WERI-Rb-1 (cell line): ENCODE measurements at regions not wholly inside any gene's neighbourhood (a gene's known extent, or its start where the extent isn't known, plus 50 kb on each side); places are given as distances from the start of the nearest gene placed in this dataset.
A peak's percentile ranks its signal among the peaks of the same experiment; 100 is the strongest.

Source experiments
- DNase-seq: peaks from one replicate; pipeline ENCODE4 v3.0.0-alpha.2; 2020
- H3K27ac ChIP-seq: fragments of 250-450 bp; sonication (Bioruptor Pico); 2 replicates; pipeline ENCODE4 v1.5.1; 2020; ENCODE audit warnings: mild to moderate bottlenecking, moderate library complexity
- H3K27me3 ChIP-seq: fragments of 250-450 bp; sonication (Bioruptor Pico); 2 replicates; pipeline ENCODE4 v1.5.1; 2021; ENCODE audit warnings: mild to moderate bottlenecking, low read depth, moderate library complexity; ENCODE audit not compliant: insufficient read depth, severe bottlenecking
- H3K36me3 ChIP-seq: fragments of 250-450 bp; sonication (Bioruptor Pico); 2 replicates; pipeline ENCODE4 v1.5.1; 2020; ENCODE audit warnings: mild to moderate bottlenecking, moderate library complexity
- H3K4me3 ChIP-seq: 2 replicates; pipeline ENCODE4 v1.5.1; 2011; ENCODE audit warnings: low read depth, mild to moderate bottlenecking, control low read depth, low read length
- H3K9me3 ChIP-seq: fragments of 250-450 bp; sonication (Bioruptor Pico); 2 replicates; pipeline ENCODE4 v1.5.1; 2021; ENCODE audit warnings: mild to moderate bottlenecking, moderate library complexity; ENCODE audit not compliant: severe bottlenecking
- CTCF ChIP-seq: IDR thresholded peaks from 2 replicates; pipeline ENCODE4 v1.5.1; 2011; ENCODE audit warnings: low read depth, mild to moderate bottlenecking, control low read depth, inconsistent platforms, low read length

GRCh38 chr1:87887100-87887499 is 558.4 kb downstream of the LMO4 start:
- H3K27ac ChIP-seq: no peak overlapping the region
- H3K4me3 ChIP-seq: no peak overlapping the region
- no peak for DNase-seq
- H3K27me3 ChIP-seq: no peaks in the 10 kb centered on the region
- no peaks in the 10 kb centered on the region for H3K9me3 ChIP-seq
- no peak for TF ChIP-seq CTCF
- no peaks in the 10 kb centered on the region for H3K36me3 ChIP-seq

- H3K4me3 ChIP-seq: no peak overlapping the region
- DNase-seq: no peak
- TF ChIP-seq CTCF: no peak
- H3K27ac ChIP-seq: no peak overlapping the region
- no peaks in the 10 kb centered on the region for H3K36me3 ChIP-seq
- no peaks in the 10 kb centered on the region for H3K9me3 ChIP-seq
- no peaks in the 10 kb centered on the region for H3K27me3 ChIP-seq
These were observed 559.8 kb downstream of the LMO4 start for GRCh38 chr1:87888446-87888845.

- no peaks in the 10 kb centered on the region for H3K9me3 ChIP-seq
- no peaks in the 10 kb centered on the region for H3K36me3 ChIP-seq
- H3K4me3 ChIP-seq: no peak overlapping the region
- no peak for DNase-seq
- H3K27ac ChIP-seq: no peak overlapping the region
- TF ChIP-seq CTCF: no peak
- H3K27me3 ChIP-seq: no peaks in the 10 kb centered on the region
These were observed 565.4 kb downstream of the LMO4 start for GRCh38 chr1:87894062-87894461.

- no peak overlapping the region for H3K4me3 ChIP-seq
- H3K9me3 ChIP-seq: no peaks in the 10 kb centered on the region
- peak; percentile 43 for DNase-seq
- H3K27me3 ChIP-seq: no peaks in the 10 kb centered on the region
- peak overlapping the region; percentile 43 for H3K27ac ChIP-seq
- no peaks in the 10 kb centered on the region for H3K36me3 ChIP-seq
- no peak for TF ChIP-seq CTCF
These were observed 568.8 kb downstream of the LMO4 start for GRCh38 chr1:87897481-87897880.

- Histone ChIP-seq H3K27me3 (no peaks in the 10 kb centered on the region), H3K27ac (peak overlapping the region; percentile 35), H3K9me3 (no peaks in the 10 kb centered on the region), H3K36me3 (no peaks in the 10 kb centered on the region), H3K4me3 (no peak overlapping the region)
- DNase-seq: no peak
- no peak for TF ChIP-seq CTCF
These were observed 569.8 kb downstream of the LMO4 start for GRCh38 chr1:87898431-87898830.

- no peak overlapping the region for H3K4me3 ChIP-seq
- no peak for TF ChIP-seq CTCF
- H3K9me3 ChIP-seq: no peaks in the 10 kb centered on the region
- H3K27me3 ChIP-seq: no peaks in the 10 kb centered on the region
- peak overlapping the region; percentile 35 for H3K27ac ChIP-seq
- no peaks in the 10 kb centered on the region for H3K36me3 ChIP-seq
- no peak for DNase-seq
These were observed 570.3 kb downstream of the LMO4 start for GRCh38 chr1:87899017-87899416.
